ENCODE measurements at regions not wholly inside any gene's neighbourhood (a gene's known extent, or its start where the extent isn't known, plus 50 kb on each side); places are given as distances from the start of the nearest gene placed in this dataset.

DNA sequence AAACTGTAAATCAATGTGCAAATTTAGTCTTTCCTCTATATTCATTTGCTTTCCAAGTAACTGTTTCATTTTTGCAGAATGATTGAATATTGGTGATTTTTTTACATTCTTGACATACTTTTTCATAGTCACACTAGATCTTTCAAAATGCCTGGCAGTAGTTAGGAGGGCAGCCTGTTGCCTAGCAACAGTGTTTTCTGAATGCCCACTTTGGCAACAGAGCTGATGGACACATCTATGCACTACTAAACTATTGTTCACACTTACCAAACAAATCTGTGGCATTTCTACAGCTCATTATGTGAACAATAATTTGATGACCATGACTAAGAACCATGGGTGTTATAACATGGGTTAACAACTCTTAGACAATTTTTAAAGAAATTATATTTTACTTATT, 438.0 kb upstream of the IMPG1 start:
- H3K4me1 ChIP-seq, result no peaks in the 10 kb centered on the region
- Mint-ChIP-seq H3K4me1 (ENCODE audit: low read depth, unreplicated experiment) (no peaks in the 10 kb centered on the region), H3K27me3 (ENCODE audit: insufficient read depth, unreplicated experiment) (no peaks in the 10 kb centered on the region), H3K9me3 (ENCODE audit: unreplicated experiment) (no peaks in the 10 kb centered on the region), H3K36me3 (ENCODE audit: insufficient read depth, unreplicated experiment) (no peaks in the 10 kb centered on the region), H3K27ac (ENCODE audit: unreplicated experiment) (no peak overlapping the region), H3K4me3 (ENCODE audit: unreplicated experiment) (no peak overlapping the region)
- no peaks in the 10 kb centered on the region for H3K9me3 ChIP-seq
- no peaks in the 10 kb centered on the region for H3K27me3 ChIP-seq (replicated peaks; ENCODE audit: control insufficient read depth, insufficient read depth, low read length)
- H3K36me3 ChIP-seq (ENCODE audit: control insufficient read depth, insufficient read depth, low read length), result no peaks in the 10 kb centered on the region
- POLR2A ChIA-PET, result no interaction called here
- TF ChIP-seq, protein P1, sequence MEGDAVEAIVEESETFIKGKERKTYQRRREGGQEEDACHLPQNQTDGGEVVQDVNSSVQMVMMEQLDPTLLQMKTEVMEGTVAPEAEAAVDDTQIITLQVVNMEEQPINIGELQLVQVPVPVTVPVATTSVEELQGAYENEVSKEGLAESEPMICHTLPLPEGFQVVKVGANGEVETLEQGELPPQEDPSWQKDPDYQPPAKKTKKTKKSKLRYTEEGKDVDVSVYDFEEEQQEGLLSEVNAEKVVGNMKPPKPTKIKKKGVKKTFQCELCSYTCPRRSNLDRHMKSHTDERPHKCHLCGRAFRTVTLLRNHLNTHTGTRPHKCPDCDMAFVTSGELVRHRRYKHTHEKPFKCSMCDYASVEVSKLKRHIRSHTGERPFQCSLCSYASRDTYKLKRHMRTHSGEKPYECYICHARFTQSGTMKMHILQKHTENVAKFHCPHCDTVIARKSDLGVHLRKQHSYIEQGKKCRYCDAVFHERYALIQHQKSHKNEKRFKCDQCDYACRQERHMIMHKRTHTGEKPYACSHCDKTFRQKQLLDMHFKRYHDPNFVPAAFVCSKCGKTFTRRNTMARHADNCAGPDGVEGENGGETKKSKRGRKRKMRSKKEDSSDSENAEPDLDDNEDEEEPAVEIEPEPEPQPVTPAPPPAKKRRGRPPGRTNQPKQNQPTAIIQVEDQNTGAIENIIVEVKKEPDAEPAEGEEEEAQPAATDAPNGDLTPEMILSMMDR (IDR thresholded peaks at IDR 0.05; ENCODE audit: insufficient read depth in 1 of 2, low read depth in 1 of 2, low read length in 1 of 2, severe bottlenecking in 1 of 2, unreplicated experiment in 1 of 2), result no peak
- H3K4me3 ChIP-seq (ENCODE audit: low read depth, low read length), result no peak overlapping the region
- BruUV-seq (replicated peaks), result no TSS peak
- CTCF ChIA-PET, result no interaction called here
- intact Hi-C loops (cut with micrococcal nuclease; ENCODE audit: unreplicated experiment), result no loop called here
- no peak for DNase-seq

DNA sequence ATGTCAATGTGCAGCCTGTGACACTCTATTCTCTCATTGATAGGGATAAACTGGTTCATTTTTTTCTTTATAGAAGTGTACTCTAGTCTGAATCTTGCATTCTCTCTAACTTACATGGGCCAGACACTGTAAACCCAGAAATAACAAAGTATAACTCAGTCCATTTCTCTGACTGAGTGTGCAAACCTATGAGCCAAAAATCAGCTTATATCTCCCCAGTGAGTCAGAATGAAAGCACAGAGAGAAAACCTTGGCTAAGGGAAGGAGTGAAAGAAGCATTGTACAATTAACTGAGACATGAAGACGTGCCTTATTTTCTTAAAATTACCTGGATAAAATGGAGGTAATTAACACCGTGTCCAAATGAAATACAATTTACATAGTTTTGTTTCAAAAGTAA, 436.9 kb upstream of the IMPG1 start:
- Histone ChIP-seq H3K27me3 (replicated peaks; ENCODE audit: control insufficient read depth, insufficient read depth, low read length) (no peaks in the 10 kb centered on the region), H3K4me3 (ENCODE audit: low read depth, low read length) (no peak overlapping the region), H3K36me3 (ENCODE audit: control insufficient read depth, insufficient read depth, low read length) (no peaks in the 10 kb centered on the region), H3K9me3 (no peaks in the 10 kb centered on the region), H3K4me1 (no peaks in the 10 kb centered on the region)
- ChIA-PET POLR2A (no interaction called here), CTCF (no interaction called here)
- TF ChIP-seq, protein P1 (IDR thresholded peaks at IDR 0.05; ENCODE audit: insufficient read depth in 1 of 2, low read depth in 1 of 2, low read length in 1 of 2, severe bottlenecking in 1 of 2, unreplicated experiment in 1 of 2), result no peak
- no peaks in the 10 kb centered on the region for H3K27me3 Mint-ChIP-seq (ENCODE audit: insufficient read depth, unreplicated experiment)
- H3K27ac Mint-ChIP-seq (ENCODE audit: unreplicated experiment), result no peak overlapping the region
- no peaks in the 10 kb centered on the region for H3K9me3 Mint-ChIP-seq (ENCODE audit: unreplicated experiment)
- no TSS peak for BruUV-seq (replicated peaks)
- no peaks in the 10 kb centered on the region for H3K4me1 Mint-ChIP-seq (ENCODE audit: low read depth, unreplicated experiment)
- DNase-seq, result no peak
- no peak overlapping the region for H3K4me3 Mint-ChIP-seq (ENCODE audit: unreplicated experiment)
- no peaks in the 10 kb centered on the region for H3K36me3 Mint-ChIP-seq (ENCODE audit: insufficient read depth, unreplicated experiment)
- intact Hi-C loops (cut with micrococcal nuclease; ENCODE audit: unreplicated experiment), result no loop called here

DNA sequence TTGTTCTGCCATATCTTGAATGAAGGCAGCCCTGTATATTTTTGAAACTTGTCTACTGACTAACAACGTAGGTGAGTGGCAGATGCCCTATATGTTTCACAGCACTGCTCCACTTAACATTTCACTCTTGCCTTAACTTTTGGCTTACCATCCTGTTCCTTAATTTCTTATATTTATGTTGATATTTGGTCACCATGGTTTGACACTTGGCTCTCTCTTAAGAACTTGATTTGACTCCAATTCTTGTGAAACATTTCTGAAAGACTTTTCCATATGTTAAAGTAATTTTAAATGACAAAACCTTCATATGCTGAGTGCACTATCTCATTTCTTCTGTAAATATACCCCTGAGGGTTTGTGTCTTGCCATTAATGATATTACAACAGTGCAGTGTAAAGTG, 434.3 kb upstream of the IMPG1 start:
- Mint-ChIP-seq H3K27me3 (ENCODE audit: insufficient read depth, unreplicated experiment) (no peaks in the 10 kb centered on the region), H3K4me3 (ENCODE audit: unreplicated experiment) (no peak overlapping the region), H3K4me1 (ENCODE audit: low read depth, unreplicated experiment) (no peaks in the 10 kb centered on the region), H3K27ac (ENCODE audit: unreplicated experiment) (no peak overlapping the region), H3K9me3 (ENCODE audit: unreplicated experiment) (no peaks in the 10 kb centered on the region), H3K36me3 (ENCODE audit: insufficient read depth, unreplicated experiment) (no peaks in the 10 kb centered on the region)
- no TSS peak for BruUV-seq (replicated peaks)
- intact Hi-C loops (cut with micrococcal nuclease; ENCODE audit: unreplicated experiment), result no loop called here
- POLR2A ChIA-PET, result no interaction called here
- H3K4me1 ChIP-seq, result no peaks in the 10 kb centered on the region
- no peak for DNase-seq
- H3K27me3 ChIP-seq (replicated peaks; ENCODE audit: control insufficient read depth, insufficient read depth, low read length), result no peaks in the 10 kb centered on the region
- CTCF ChIA-PET, result no interaction called here
- H3K36me3 ChIP-seq (ENCODE audit: control insufficient read depth, insufficient read depth, low read length), result no peaks in the 10 kb centered on the region
- H3K9me3 ChIP-seq, result no peaks in the 10 kb centered on the region
- TF ChIP-seq, protein P1 (IDR thresholded peaks at IDR 0.05; ENCODE audit: insufficient read depth in 1 of 2, low read depth in 1 of 2, low read length in 1 of 2, severe bottlenecking in 1 of 2, unreplicated experiment in 1 of 2), result no peak
- H3K4me3 ChIP-seq (ENCODE audit: low read depth, low read length), result no peak overlapping the region
